MM.1S (cell line): ENCODE measurements at regions not wholly inside any gene's neighbourhood (a gene's known extent, or its start where the extent isn't known, plus 50 kb on each side); places are given as distances from the start of the nearest gene placed in this dataset.

ENCODE experiments used
- DNase-seq: peaks from one replicate; pipeline ENCODE4 v3.0.0-alpha.2; 2015
- H2AFZ ChIP-seq: fragments of 300-600 bp; sonication (generic); 2 replicates; pipeline ENCODE4 v1.6.0; 2016; ENCODE audit warnings: antibody characterized with exemption, low read length
- H3F3A ChIP-seq: fragments of 300-600 bp; sonication (generic); 2 replicates; pipeline ENCODE4 v1.6.1; 2016; ENCODE audit warnings: mild to moderate bottlenecking, antibody characterized with exemption, low read length, moderate library complexity, mixed read lengths; ENCODE audit not compliant: insufficient read depth
- H3K27ac ChIP-seq: fragments of 300-600 bp; sonication (generic); 2 replicates; pipeline ENCODE4 v1.5.1; 2016; ENCODE audit warnings: mild to moderate bottlenecking, low read length
- H3K27me3 ChIP-seq: fragments of 300-600 bp; sonication (generic); replicated peaks from 2 replicates; pipeline ENCODE4 v1.6.0; 2016; ENCODE audit warnings: low read length; ENCODE audit not compliant: insufficient read depth
- H3K36me3 ChIP-seq: fragments of 300-600 bp; sonication (generic); replicated peaks from 2 replicates; pipeline ENCODE4 v1.6.1; 2016; ENCODE audit warnings: mild to moderate bottlenecking, low read length, mixed read lengths; ENCODE audit not compliant: insufficient read depth
- H3K4me1 ChIP-seq: fragments of 300-600 bp; sonication (generic); 2 replicates; pipeline ENCODE4 v1.6.1; 2016; ENCODE audit warnings: low read length, mixed read lengths
- H3K4me2 ChIP-seq: fragments of 300-600 bp; sonication (generic); 2 replicates; pipeline ENCODE4 v1.6.0; 2016; ENCODE audit warnings: low read depth, low read length
- H3K4me3 ChIP-seq: fragments of 300-600 bp; sonication (generic); 2 replicates; pipeline ENCODE4 v1.5.1; 2016; ENCODE audit warnings: low read length, mixed read lengths
- H3K79me2 ChIP-seq: fragments of 300-600 bp; sonication (generic); 2 replicates; pipeline ENCODE4 v1.6.1; 2016; ENCODE audit warnings: mixed run types, low read length, mixed read lengths
- H3K9ac ChIP-seq: fragments of 300-600 bp; sonication (generic); 2 replicates; pipeline ENCODE4 v1.6.1; 2016; ENCODE audit warnings: low read length, mixed read lengths
- H3K9me2 ChIP-seq: fragments of 300-600 bp; sonication (generic); replicated peaks from 2 replicates; pipeline ENCODE4 v1.6.1; 2016; ENCODE audit warnings: mild to moderate bottlenecking, low read length, mixed read lengths; ENCODE audit not compliant: insufficient read depth
- H3K9me3 ChIP-seq: fragments of 300-600 bp; sonication (generic); replicated peaks from 2 replicates; pipeline ENCODE4 v1.6.1; 2016; ENCODE audit warnings: mild to moderate bottlenecking, low read length, mixed read lengths; ENCODE audit not compliant: insufficient read depth
- H4K20me1 ChIP-seq: fragments of 300-600 bp; sonication (generic); 2 replicates; pipeline ENCODE4 v1.6.1; 2016; ENCODE audit warnings: mild to moderate bottlenecking, low read length, moderate library complexity, mixed read lengths; ENCODE audit not compliant: insufficient read depth
- CTCF ChIP-seq: fragments of 300-600 bp; sonication (generic); IDR thresholded peaks from 2 replicates; pipeline ENCODE4 v1.5.1; 2016; ENCODE audit warnings: antibody characterized with exemption, low read length, mixed read lengths
- EZH2 ChIP-seq: fragments of 300-600 bp; sonication (generic); optimal IDR thresholded peaks from 2 replicates; pipeline ENCODE3; 2017; ENCODE audit warnings: low read depth, mild to moderate bottlenecking, antibody characterized with exemption, low read length, mixed read lengths
- EZH2phosphoT487 ChIP-seq: fragments of 300-600 bp; sonication (generic); IDR thresholded peaks from 2 replicates; pipeline ENCODE4 v1.6.1; 2018; ENCODE audit warnings: antibody characterized with exemption, low read length

GRCh38 chrX:40171513-40172400, 74.0 kb upstream of the BCOR start:
- peaks cover 38% of the 10 kb centered on the region for H3K79me2 ChIP-seq
- H3K9me2 ChIP-seq = no peaks in the 10 kb centered on the region
- no peak overlapping the region for H2AFZ ChIP-seq
- H3K27ac ChIP-seq = no peak overlapping the region
- no peak overlapping the region for H3K9ac ChIP-seq
- H3K4me1 ChIP-seq = peaks cover 10% of the 10 kb centered on the region
- no peak overlapping the region for H3K4me2 ChIP-seq
- H3K9me3 ChIP-seq = no peaks in the 10 kb centered on the region
- no peaks in the 10 kb centered on the region for H3K27me3 ChIP-seq
- H4K20me1 ChIP-seq = no peaks in the 10 kb centered on the region
- H3F3A ChIP-seq = peaks cover 17% of the 10 kb centered on the region
- TF ChIP-seq EZH2phosphoT487 = no peak
- no peak for TF ChIP-seq EZH2
- no peak for TF ChIP-seq CTCF
- no peaks in the 10 kb centered on the region for H3K36me3 ChIP-seq
- H3K4me3 ChIP-seq = no peak overlapping the region
- no peak for DNase-seq

- no peaks in the 10 kb centered on the region for H4K20me1 ChIP-seq
- peaks cover 17% of the 10 kb centered on the region for H3F3A ChIP-seq
- H3K27ac ChIP-seq = peak overlapping the region; percentile 93; the same call in 1 of the 2 replicates
- H3K9me3 ChIP-seq = no peaks in the 10 kb centered on the region
- no peak for TF ChIP-seq CTCF
- H3K36me3 ChIP-seq = no peaks in the 10 kb centered on the region
- H3K9ac ChIP-seq = no peak overlapping the region
- no peak for DNase-seq
- H2AFZ ChIP-seq = no peak overlapping the region
- H3K79me2 ChIP-seq = peaks cover 38% of the 10 kb centered on the region
- H3K4me3 ChIP-seq = no peak overlapping the region
- peak overlapping the region; percentile 32; the same call in 1 of the 2 replicates for H3K4me2 ChIP-seq
- no peaks in the 10 kb centered on the region for H3K27me3 ChIP-seq
- H3K9me2 ChIP-seq = no peaks in the 10 kb centered on the region
- peaks cover 10% of the 10 kb centered on the region for H3K4me1 ChIP-seq
Observed at GRCh38 chrX:40170830-40171512, 73.2 kb upstream of the BCOR start.

- Histone ChIP-seq H2AFZ (0 out of 2 replicates have a peak overlapping the region, but pooled peaks have one; percentile 31), H3K9me2 (no peaks in the 10 kb centered on the region), H3K4me1 (peaks cover 10% of the 10 kb centered on the region), H3K79me2 (peaks cover 38% of the 10 kb centered on the region), H3K36me3 (no peaks in the 10 kb centered on the region), H3K9ac (peak overlapping the region; percentile 78), H3K27me3 (no peaks in the 10 kb centered on the region), H3K9me3 (no peaks in the 10 kb centered on the region), H3K4me3 (peak overlapping the region; percentile 54), H4K20me1 (no peaks in the 10 kb centered on the region), H3K4me2 (peak overlapping the region; percentile 69), H3K27ac (peak overlapping the region; percentile 93), H3F3A (peaks cover 12% of the 10 kb centered on the region)
- peak; percentile 82 for DNase-seq
- no peak for TF ChIP-seq EZH2
- peak; percentile 56 for TF ChIP-seq CTCF
- TF ChIP-seq EZH2phosphoT487 = no peak
Observed at GRCh38 chrX:40169193-40170101, 71.7 kb upstream of the BCOR start.
